ENCODE measurements at regions not wholly inside any gene's neighbourhood (a gene's known extent, or its start where the extent isn't known, plus 50 kb on each side); places are given as distances from the start of the nearest gene placed in this dataset.
"Not testable (repeated sequence)": the region's sequence is repeated elsewhere in the genome, so short reads cannot be mapped to it uniquely, and the experiment has no call there.

- no peak for TF ChIP-seq CTCF (IDR thresholded peaks at IDR 0.05; ENCODE audit: low read depth, low read length)
- in situ Hi-C loops (cut with HindIII; ENCODE audit: low sequenced_read_pairs): no loop called here
- no peak overlapping the region for H3K4me3 ChIP-seq (ENCODE audit: low read depth, low read length)
- DNase-seq (ENCODE audit: low read depth, low spot score): no peak
Observed at GRCh38 chr7:101720324-101720723, 91.2 kb upstream of the MYL10 start.

DNA sequence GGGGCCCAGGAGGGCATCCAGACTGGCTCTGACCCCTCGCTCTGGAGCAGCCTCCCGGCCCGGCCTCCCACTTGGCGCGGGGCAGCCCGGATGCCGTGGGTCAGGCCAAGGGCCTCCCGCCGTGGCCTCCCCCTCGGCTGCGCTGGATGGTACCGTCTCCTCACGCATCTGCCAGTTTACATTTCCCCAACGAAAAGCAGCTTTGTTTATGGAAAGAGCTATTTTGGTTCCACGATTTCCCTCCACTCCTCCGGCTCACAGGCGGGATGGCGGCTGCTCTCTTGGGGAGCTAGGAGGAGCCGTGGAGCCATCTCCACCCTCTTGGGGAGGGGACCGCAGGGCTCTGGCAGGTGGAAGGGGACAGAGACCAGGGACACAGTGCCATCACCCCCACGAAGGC, 93.2 kb upstream of the MYL10 start:
- TF ChIP-seq CTCF (IDR thresholded peaks at IDR 0.05; ENCODE audit: low read depth, low read length): no peak
- no peak for DNase-seq (ENCODE audit: low read depth, low spot score)
- in situ Hi-C loops (cut with HindIII; ENCODE audit: low sequenced_read_pairs): no loop called here
- no peak overlapping the region for H3K4me3 ChIP-seq (ENCODE audit: low read depth, low read length)

DNA sequence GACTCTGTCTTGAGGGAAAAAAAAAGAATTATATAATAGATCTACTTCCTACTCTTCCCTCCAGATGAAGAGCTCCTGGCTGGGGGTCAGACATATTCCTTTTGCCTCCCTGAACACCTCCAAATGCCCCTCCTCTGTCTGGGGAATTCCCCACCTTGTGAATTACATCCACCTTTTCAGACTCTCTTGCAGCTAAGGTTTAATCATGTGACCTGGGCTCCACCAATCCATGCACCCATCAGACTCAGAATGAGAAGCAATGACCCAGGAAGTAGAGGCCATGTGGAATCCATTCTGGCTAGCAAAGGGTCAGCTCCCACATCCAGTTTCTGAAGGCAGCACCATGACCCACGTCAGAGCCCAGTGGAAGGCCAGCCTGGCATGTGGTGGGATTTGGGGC, 93.6 kb upstream of the CUX1 start:
- in situ Hi-C loops (cut with HindIII; ENCODE audit: low sequenced_read_pairs): no loop called here
- H3K4me3 ChIP-seq (ENCODE audit: low read depth, low read length): no peak overlapping the region
- TF ChIP-seq CTCF (IDR thresholded peaks at IDR 0.05; ENCODE audit: low read depth, low read length): no peak
- DNase-seq (ENCODE audit: low read depth, low spot score): no peak

DNA sequence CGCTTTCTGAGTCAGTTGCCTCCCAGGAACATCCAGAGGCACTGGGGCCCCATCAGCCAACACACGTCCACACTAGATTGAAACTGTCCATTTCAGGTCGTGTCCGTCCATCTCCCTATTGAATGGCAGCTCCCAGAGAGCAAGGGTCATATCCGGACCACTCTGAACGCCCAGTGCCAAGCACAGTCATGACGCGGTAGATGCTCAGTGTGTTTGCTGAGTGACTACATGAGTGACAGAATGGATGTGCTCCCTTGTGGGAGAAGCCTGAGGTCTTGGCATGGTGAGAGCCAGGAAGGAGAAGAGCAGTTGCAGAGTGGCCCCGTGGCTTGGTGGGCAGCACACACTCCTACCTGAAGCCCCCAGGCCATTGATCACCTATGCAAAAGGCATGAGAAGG, 92.5 kb upstream of the CUX1 start:
- DNase-seq (ENCODE audit: low read depth, low spot score): no peak
- in situ Hi-C loops (cut with HindIII; ENCODE audit: low sequenced_read_pairs): no loop called here
- TF ChIP-seq CTCF (IDR thresholded peaks at IDR 0.05; ENCODE audit: low read depth, low read length): no peak
- H3K4me3 ChIP-seq (ENCODE audit: low read depth, low read length): no peak overlapping the region

DNA sequence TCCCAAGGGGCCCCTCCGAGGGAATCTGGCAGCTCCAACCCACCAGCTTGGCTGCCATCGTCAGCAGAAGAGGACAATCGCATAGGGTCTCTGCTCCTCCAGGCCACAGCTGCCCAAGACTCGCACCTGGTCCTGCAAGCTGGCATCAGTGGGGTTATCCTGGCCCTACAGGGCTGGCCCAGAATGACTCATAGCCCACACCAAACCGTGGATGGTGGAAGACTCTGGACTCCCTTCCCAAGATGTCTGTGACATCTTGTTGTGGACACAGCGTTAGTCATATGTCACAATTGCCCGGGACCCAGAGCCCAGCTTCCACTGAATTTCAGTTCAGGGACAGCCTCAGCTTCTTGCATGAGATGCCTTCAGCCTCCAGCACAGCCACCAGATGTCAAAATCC, 91.5 kb upstream of the CUX1 start:
- TF ChIP-seq CTCF (IDR thresholded peaks at IDR 0.05; ENCODE audit: low read depth, low read length): no peak
- no peak overlapping the region for H3K4me3 ChIP-seq (ENCODE audit: low read depth, low read length)
- in situ Hi-C loops (cut with HindIII; ENCODE audit: low sequenced_read_pairs): no loop called here
- no peak for DNase-seq (ENCODE audit: low read depth, low spot score)

DNA sequence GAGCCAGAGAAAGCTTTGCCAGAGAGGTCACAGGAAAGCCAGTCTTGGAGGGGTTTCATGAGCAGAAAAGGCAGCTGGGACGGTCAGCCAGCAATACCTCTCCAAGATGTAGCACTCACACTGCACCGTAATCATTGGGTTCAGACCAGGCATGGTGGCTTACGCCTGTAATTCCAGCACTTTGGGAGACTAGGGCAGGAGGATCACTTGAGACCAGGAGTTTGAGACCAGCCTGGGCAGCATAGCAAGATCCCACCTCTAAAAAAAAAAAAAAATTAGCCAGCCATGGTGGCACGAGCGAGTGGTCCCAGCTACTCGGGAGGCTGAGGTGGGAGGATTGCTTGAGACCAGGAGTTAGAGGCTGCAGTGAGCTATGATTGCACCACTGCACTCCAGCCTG, 90.2 kb upstream of the CUX1 start:
- DNase-seq (ENCODE audit: low read depth, low spot score): no peak
- no peak for TF ChIP-seq CTCF (IDR thresholded peaks at IDR 0.05; ENCODE audit: low read depth, low read length)
- in situ Hi-C loops (cut with HindIII; ENCODE audit: low sequenced_read_pairs): no loop called here
- H3K4me3 ChIP-seq (ENCODE audit: low read depth, low read length): no peak overlapping the region

DNA sequence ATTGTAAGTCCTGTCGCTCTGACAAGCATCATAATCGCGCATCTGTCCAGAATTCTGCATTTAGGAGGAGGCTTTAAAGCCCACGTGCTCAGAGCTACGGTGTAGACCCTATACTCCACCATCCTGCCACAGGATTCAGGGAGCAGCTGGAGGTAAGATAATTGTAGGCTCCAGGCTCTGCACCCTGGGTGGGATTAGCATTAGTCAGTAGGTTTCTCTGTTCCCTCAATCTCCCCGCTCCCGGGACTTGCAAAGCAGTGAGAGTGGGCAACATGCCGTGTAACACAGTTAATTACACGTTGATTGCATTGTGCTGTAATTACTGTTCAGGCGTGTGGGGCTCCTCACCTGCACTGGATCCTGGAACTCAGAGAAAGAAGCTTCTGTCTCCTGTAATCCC, 89.3 kb upstream of the CUX1 start:
- in situ Hi-C loops (cut with HindIII; ENCODE audit: low sequenced_read_pairs): no loop called here
- TF ChIP-seq CTCF (IDR thresholded peaks at IDR 0.05; ENCODE audit: low read depth, low read length): no peak
- DNase-seq (ENCODE audit: low read depth, low spot score): no peak
- H3K4me3 ChIP-seq (ENCODE audit: low read depth, low read length): no peak overlapping the region

GRCh38 chr7:101728873-101729240, 88.6 kb upstream of the CUX1 start:
- H3K4me3 ChIP-seq (ENCODE audit: low read depth, low read length); in situ Hi-C loops (cut with HindIII; ENCODE audit: low sequenced_read_pairs); DNase-seq (ENCODE audit: low read depth, low spot score): not testable (repeated sequence)
